Ammon's horn (tissue), 1 donor: ENCODE measurements at regions not wholly inside any gene's neighbourhood (a gene's known extent, or its start where the extent isn't known, plus 50 kb on each side); places are given as distances from the start of the nearest gene placed in this dataset.

Source experiments
- DNase-seq: peaks from one replicate; pipeline ENCODE4 v3.0.0-alpha.2; 2016; ENCODE audit warnings: low spot score

GRCh38 chr2:53108246-53108645, 659.4 kb upstream of the CHAC2 start:
- no peak for DNase-seq

- DNase-seq, result no peak
Measured at GRCh38 chr2:53104263-53104662, 663.3 kb upstream of the CHAC2 start.

GRCh38 chr2:53103679-53104078, 663.9 kb upstream of the CHAC2 start:
- no peak for DNase-seq

- no peak for DNase-seq
Measured at GRCh38 chr2:53098696-53099078, 668.9 kb upstream of the CHAC2 start.

GRCh38 chr2:53096351-53096750, 671.3 kb upstream of the CHAC2 start:
- DNase-seq, result no peak

- DNase-seq, result no peak
Measured at GRCh38 chr2:53095664-53096063, 671.9 kb upstream of the CHAC2 start.

- no peak for DNase-seq
Measured at GRCh38 chr2:53095227-53095626, 672.4 kb upstream of the CHAC2 start.

- no peak for DNase-seq
Measured at GRCh38 chr2:53093355-53093754, 674.2 kb upstream of the CHAC2 start.

GRCh38 chr2:53091183-53091582, 676.4 kb upstream of the CHAC2 start:
- DNase-seq, result no peak

GRCh38 chr2:53087874-53088461, 679.6 kb upstream of the CHAC2 start:
- no peak for DNase-seq

- no peak for DNase-seq
Measured at GRCh38 chr2:53087262-53087873, 680.2 kb upstream of the CHAC2 start.

- no peak for DNase-seq
Measured at GRCh38 chr2:53077413-53077812, 690.2 kb upstream of the CHAC2 start.

GRCh38 chr2:53075760-53076159, 691.8 kb upstream of the CHAC2 start:
- peak; percentile 3 for DNase-seq

GRCh38 chr2:53067533-53067932, 700.1 kb upstream of the CHAC2 start:
- no peak for DNase-seq

GRCh38 chr2:53067056-53067455, 700.5 kb upstream of the CHAC2 start:
- DNase-seq, result no peak

- no peak for DNase-seq
Measured at GRCh38 chr2:53064154-53064553, 703.5 kb upstream of the CHAC2 start.

- DNase-seq, result no peak
Measured at GRCh38 chr2:53058526-53058925, 709.1 kb upstream of the CHAC2 start.

- DNase-seq, result no peak
Measured at GRCh38 chr2:53053937-53054336, 713.7 kb upstream of the CHAC2 start.

GRCh38 chr2:53051157-53051556, 716.4 kb upstream of the CHAC2 start:
- DNase-seq, result no peak

GRCh38 chr2:53040536-53041229, 726.9 kb upstream of the CHAC2 start:
- DNase-seq, result no peak

- no peak for DNase-seq
Measured at GRCh38 chr2:53036196-53036595, 731.4 kb upstream of the CHAC2 start.

GRCh38 chr2:53035153-53035552, 732.5 kb upstream of the CHAC2 start:
- no peak for DNase-seq

- no peak for DNase-seq
Measured at GRCh38 chr2:53033411-53033810, 734.2 kb upstream of the CHAC2 start.
